ENCODE measurements at regions not wholly inside any gene's neighbourhood (a gene's known extent, or its start where the extent isn't known, plus 50 kb on each side); places are given as distances from the start of the nearest gene placed in this dataset.

GRCh38 chr7:96833676-96834453 is 124.2 kb upstream of the SEM1 start:
- no peak overlapping the region for H2AK5ac ChIP-seq (ENCODE audit: insufficient read length, low read length)
- no peak overlapping the region for H3T11ph ChIP-seq (ENCODE audit: low read length)
- no peak overlapping the region for H4K8ac ChIP-seq (replicated peaks; ENCODE audit: insufficient read length, low read depth, low read length)
- H3K18ac ChIP-seq (ENCODE audit: insufficient read length, low read depth, low read length) = no peak overlapping the region
- Mint-ChIP-seq H3K4me1 (no peaks in the 10 kb centered on the region), H3K9me3 (no peaks in the 10 kb centered on the region), H3K4me3 (no peak overlapping the region), H3K36me3 (ENCODE audit: insufficient read depth in 1 of 3, low read depth in 3 of 3) (no peaks in the 10 kb centered on the region), H3K27me3 (ENCODE audit: low read depth) (peaks cover 2% of the 10 kb centered on the region; the same call in 1 of the 2 replicates), H3K27ac (no peak overlapping the region)
- H2BK12ac ChIP-seq (ENCODE audit: insufficient read length, low read depth, low read length) = no peak overlapping the region
- no peaks in the 10 kb centered on the region for H3K23me2 ChIP-seq (ENCODE audit: insufficient read length, low read depth, low read length, poor library complexity, severe bottlenecking)
- no peak overlapping the region for H2BK20ac ChIP-seq (ENCODE audit: low read depth, low read length, poor library complexity, severe bottlenecking)
- H2BK120ac ChIP-seq (ENCODE audit: low read depth, low read length, poor library complexity, severe bottlenecking) = no peak overlapping the region
- H2BK15ac ChIP-seq (ENCODE audit: low read depth, low read length) = no peak overlapping the region
- H3K79me1 ChIP-seq (ENCODE audit: insufficient read depth, low read depth, low read length, poor library complexity, severe bottlenecking) = no peaks in the 10 kb centered on the region
- H3K14ac ChIP-seq (ENCODE audit: insufficient read depth, low read length) = no peak overlapping the region
- no peak for DNase-seq
- H3K56ac ChIP-seq (ENCODE audit: insufficient read length, low read depth, low read length) = no peak overlapping the region
- no peak overlapping the region for H3K23ac ChIP-seq (ENCODE audit: insufficient read length, low read depth, low read length)
- no peaks in the 10 kb centered on the region for H3K9me3 ChIP-seq (ENCODE audit: control insufficient read depth, low read depth, low read length)
- no peak overlapping the region for H3K27ac ChIP-seq (ENCODE audit: insufficient read length, low read depth, low read length)
- H4K91ac ChIP-seq (ENCODE audit: insufficient read length, low read depth, low read length) = no peak overlapping the region
- H3K27me3 ChIP-seq (ENCODE audit: insufficient read depth, low read length) = no peaks in the 10 kb centered on the region
- TF ChIP-seq, protein P1, sequence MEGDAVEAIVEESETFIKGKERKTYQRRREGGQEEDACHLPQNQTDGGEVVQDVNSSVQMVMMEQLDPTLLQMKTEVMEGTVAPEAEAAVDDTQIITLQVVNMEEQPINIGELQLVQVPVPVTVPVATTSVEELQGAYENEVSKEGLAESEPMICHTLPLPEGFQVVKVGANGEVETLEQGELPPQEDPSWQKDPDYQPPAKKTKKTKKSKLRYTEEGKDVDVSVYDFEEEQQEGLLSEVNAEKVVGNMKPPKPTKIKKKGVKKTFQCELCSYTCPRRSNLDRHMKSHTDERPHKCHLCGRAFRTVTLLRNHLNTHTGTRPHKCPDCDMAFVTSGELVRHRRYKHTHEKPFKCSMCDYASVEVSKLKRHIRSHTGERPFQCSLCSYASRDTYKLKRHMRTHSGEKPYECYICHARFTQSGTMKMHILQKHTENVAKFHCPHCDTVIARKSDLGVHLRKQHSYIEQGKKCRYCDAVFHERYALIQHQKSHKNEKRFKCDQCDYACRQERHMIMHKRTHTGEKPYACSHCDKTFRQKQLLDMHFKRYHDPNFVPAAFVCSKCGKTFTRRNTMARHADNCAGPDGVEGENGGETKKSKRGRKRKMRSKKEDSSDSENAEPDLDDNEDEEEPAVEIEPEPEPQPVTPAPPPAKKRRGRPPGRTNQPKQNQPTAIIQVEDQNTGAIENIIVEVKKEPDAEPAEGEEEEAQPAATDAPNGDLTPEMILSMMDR (conservative IDR thresholded peaks at IDR 0.05) = no peak
- H3K4me2 ChIP-seq (ENCODE audit: insufficient read depth, insufficient read length, low read length) = no peak overlapping the region
- no peaks in the 10 kb centered on the region for H4K20me1 ChIP-seq (ENCODE audit: control insufficient read depth, insufficient read depth, insufficient read length)
- no peak overlapping the region for H2AFZ ChIP-seq (ENCODE audit: low read length)
- no peaks in the 10 kb centered on the region for H3K79me2 ChIP-seq (ENCODE audit: insufficient read depth, low read length)
- WGBS (ENCODE audit: extremely low coverage, insufficient read length, low lambda C conversion rate) = no CpG with 5 or more reads among the region's 8 CpGs
- no peak overlapping the region for H3K4ac ChIP-seq (ENCODE audit: low read depth, low read length)
- no peak overlapping the region for H4K5ac ChIP-seq (ENCODE audit: insufficient read length, low read depth, low read length)
- H3K9ac ChIP-seq (ENCODE audit: extremely low read depth, insufficient read length, low read length) = no peak overlapping the region
- H3K4me1 ChIP-seq (ENCODE audit: insufficient read depth, low read length) = no peaks in the 10 kb centered on the region
- no peak overlapping the region for H2BK5ac ChIP-seq (ENCODE audit: insufficient read length, low read length)
